Stimulated activated CD4-positive, alpha-beta T cell treated with anti-CD3 and anti-CD28 coated beads, TNF-alpha, amount 100 ng/mL, for 48 hours (primary cell): ENCODE measurements at regions not wholly inside any gene's neighbourhood (a gene's known extent, or its start where the extent isn't known, plus 50 kb on each side); places are given as distances from the start of the nearest gene placed in this dataset.

Source experiments
- DNase-seq, 3 donors: peaks; one replicate each; pipeline ENCODE4 v3.0.0-alpha.2; 2020; ENCODE audit warnings: low read depth in 3 of 3

- no peak for DNase-seq
These were observed 133.8 kb upstream of the NUDT4 start for GRCh38 chr12:93243689-93244513.

GRCh38 chr12:93244514-93245077, 133.1 kb upstream of the NUDT4 start:
- peak in 2 of 3 donors; percentile 3 to 13 for DNase-seq

- no peak for DNase-seq
These were observed 132.2 kb upstream of the NUDT4 start for GRCh38 chr12:93245543-93245942.

GRCh38 chr12:93247313-93247991, 130.3 kb upstream of the NUDT4 start:
- DNase-seq = no peak

GRCh38 chr12:93252221-93252620, 125.5 kb upstream of the NUDT4 start:
- no peak for DNase-seq

- DNase-seq = no peak
These were observed 122.8 kb upstream of the NUDT4 start for GRCh38 chr12:93254911-93255310.

GRCh38 chr12:93256256-93256969, 121.3 kb upstream of the NUDT4 start:
- DNase-seq = no peak

- no peak for DNase-seq
These were observed 116.1 kb upstream of the NUDT4 start for GRCh38 chr12:93261505-93262094.

GRCh38 chr12:93272997-93273396, 104.7 kb upstream of the NUDT4 start:
- no peak for DNase-seq

- DNase-seq = no peak
These were observed 103.7 kb upstream of the NUDT4 start for GRCh38 chr12:93273834-93274564.

GRCh38 chr12:93274937-93275336, 102.8 kb upstream of the NUDT4 start:
- DNase-seq = no peak

GRCh38 chr12:93275589-93275988, 102.1 kb upstream of the NUDT4 start:
- no peak for DNase-seq

GRCh38 chr12:93279565-93280412, 97.9 kb upstream of the NUDT4 start:
- no peak for DNase-seq

- DNase-seq = no peak
These were observed 90.6 kb upstream of the NUDT4 start for GRCh38 chr12:93287149-93287548.

- no peak for DNase-seq
These were observed 89.1 kb upstream of the NUDT4 start for GRCh38 chr12:93288626-93289025.

GRCh38 chr12:93290391-93290790, 87.3 kb upstream of the NUDT4 start:
- no peak for DNase-seq

GRCh38 chr12:93292213-93292612, 85.5 kb upstream of the NUDT4 start:
- no peak for DNase-seq

- DNase-seq = no peak
These were observed 84.8 kb upstream of the NUDT4 start for GRCh38 chr12:93292731-93293566.

- DNase-seq = no peak
These were observed 80.7 kb upstream of the NUDT4 start for GRCh38 chr12:93297032-93297431.
